PC-9 (cell line): ENCODE measurements at regions not wholly inside any gene's neighbourhood (a gene's known extent, or its start where the extent isn't known, plus 50 kb on each side); places are given as distances from the start of the nearest gene placed in this dataset.

Experiments
- CTCF ChIP-seq: fragments of 200-600 bp; sonication (generic); conservative IDR thresholded peaks from 2 replicates; pipeline ENCODE4 v1.6.1; 2017; ENCODE audit warnings: mixed run types, antibody characterized with exemption, mild to moderate bottlenecking, moderate library complexity
- EZH2 ChIP-seq: fragments of 200-600 bp; sonication (generic); IDR thresholded peaks from 2 replicates; pipeline ENCODE4 v1.8.0; 2017; ENCODE audit warnings: antibody characterized with exemption, low read depth

GRCh38 chr5:2627867-2628266 lies 123.6 kb downstream of the IRX2 start:
- TF ChIP-seq CTCF (no peak), EZH2 (no peak)
